HG03521 (cell line): ENCODE measurements at regions not wholly inside any gene's neighbourhood (a gene's known extent, or its start where the extent isn't known, plus 50 kb on each side); places are given as distances from the start of the nearest gene placed in this dataset.
"Not testable (repeated sequence)": the region's sequence is repeated elsewhere in the genome, so short reads cannot be mapped to it uniquely, and the experiment has no call there.

Source experiments
- ATAC-seq: cut with Tn5 transposase; IDR thresholded peaks from one replicate; pipeline ENCODE4 v1.9.1; 2021; ENCODE audit warnings: mild to moderate bottlenecking, moderate library complexity; ENCODE audit not compliant: unreplicated experiment

- ATAC-seq, result no peak
These were observed 636.9 kb downstream of the QKI start for GRCh38 chr6:164051427-164051826.

GRCh38 chr6:164049517-164049988, 635.0 kb downstream of the QKI start:
- ATAC-seq, result no peak

- no peak for ATAC-seq
These were observed 634.5 kb downstream of the QKI start for GRCh38 chr6:164048840-164049516.

- ATAC-seq, result no peak
These were observed 630.6 kb downstream of the QKI start for GRCh38 chr6:164045082-164045481.

- not testable (repeated sequence) for ATAC-seq
These were observed 629.1 kb downstream of the QKI start for GRCh38 chr6:164043656-164044055.

- no peak for ATAC-seq
These were observed 627.7 kb downstream of the QKI start for GRCh38 chr6:164042212-164042611.

- no peak for ATAC-seq
These were observed 626.5 kb downstream of the QKI start for GRCh38 chr6:164040994-164041393.

GRCh38 chr6:164039954-164040375, 625.4 kb downstream of the QKI start:
- ATAC-seq, result peak; percentile 51

- ATAC-seq, result no peak
These were observed 622.8 kb downstream of the QKI start for GRCh38 chr6:164037171-164037870.

- no peak for ATAC-seq
These were observed 621.5 kb downstream of the QKI start for GRCh38 chr6:164035900-164036485.

GRCh38 chr6:164034602-164035140, 620.2 kb downstream of the QKI start:
- ATAC-seq, result no peak

- no peak for ATAC-seq
These were observed 610.7 kb downstream of the QKI start for GRCh38 chr6:164025180-164025579.

- ATAC-seq, result no peak
These were observed 609.0 kb downstream of the QKI start for GRCh38 chr6:164023535-164023934.

- ATAC-seq, result no peak
These were observed 608.1 kb downstream of the QKI start for GRCh38 chr6:164022632-164023031.

- no peak for ATAC-seq
These were observed 607.2 kb downstream of the QKI start for GRCh38 chr6:164021589-164022250.

- no peak for ATAC-seq
These were observed 605.6 kb downstream of the QKI start for GRCh38 chr6:164020142-164020541.

GRCh38 chr6:164018133-164018532, 603.6 kb downstream of the QKI start:
- no peak for ATAC-seq

- no peak for ATAC-seq
These were observed 601.5 kb downstream of the QKI start for GRCh38 chr6:164016056-164016455.

GRCh38 chr6:164015088-164015484, 600.6 kb downstream of the QKI start:
- ATAC-seq, result no peak

GRCh38 chr6:164014346-164015087, 600.0 kb downstream of the QKI start:
- no peak for ATAC-seq
